ENCODE measurements at regions not wholly inside any gene's neighbourhood (a gene's known extent, or its start where the extent isn't known, plus 50 kb on each side); places are given as distances from the start of the nearest gene placed in this dataset.

GRCh38 chr2:174686430-174686829, 77.8 kb downstream of the CHRNA1 start (continued):
- TF ChIP-seq, protein P1, sequence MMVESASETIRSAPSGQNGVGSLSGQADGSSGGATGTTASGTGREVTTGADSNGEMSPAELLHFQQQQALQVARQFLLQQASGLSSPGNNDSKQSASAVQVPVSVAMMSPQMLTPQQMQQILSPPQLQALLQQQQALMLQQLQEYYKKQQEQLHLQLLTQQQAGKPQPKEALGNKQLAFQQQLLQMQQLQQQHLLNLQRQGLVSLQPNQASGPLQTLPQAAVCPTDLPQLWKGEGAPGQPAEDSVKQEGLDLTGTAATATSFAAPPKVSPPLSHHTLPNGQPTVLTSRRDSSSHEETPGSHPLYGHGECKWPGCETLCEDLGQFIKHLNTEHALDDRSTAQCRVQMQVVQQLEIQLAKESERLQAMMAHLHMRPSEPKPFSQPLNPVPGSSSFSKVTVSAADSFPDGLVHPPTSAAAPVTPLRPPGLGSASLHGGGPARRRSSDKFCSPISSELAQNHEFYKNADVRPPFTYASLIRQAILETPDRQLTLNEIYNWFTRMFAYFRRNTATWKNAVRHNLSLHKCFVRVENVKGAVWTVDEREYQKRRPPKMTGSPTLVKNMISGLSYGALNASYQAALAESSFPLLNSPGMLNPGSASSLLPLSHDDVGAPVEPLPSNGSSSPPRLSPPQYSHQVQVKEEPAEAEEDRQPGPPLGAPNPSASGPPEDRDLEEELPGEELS (CRISPR knock-in tag; IDR thresholded peaks at IDR 0.05) = no peak
- TF ChIP-seq OVOL2 (CRISPR knock-in tag; IDR thresholded peaks at IDR 0.05; ENCODE audit: borderline replicate concordance) (no peak), SP1 (CRISPR knock-in tag; conservative IDR thresholded peaks at IDR 0.05) (no peak), TEAD1 (CRISPR knock-in tag; IDR thresholded peaks at IDR 0.05) (no peak)

DNA sequence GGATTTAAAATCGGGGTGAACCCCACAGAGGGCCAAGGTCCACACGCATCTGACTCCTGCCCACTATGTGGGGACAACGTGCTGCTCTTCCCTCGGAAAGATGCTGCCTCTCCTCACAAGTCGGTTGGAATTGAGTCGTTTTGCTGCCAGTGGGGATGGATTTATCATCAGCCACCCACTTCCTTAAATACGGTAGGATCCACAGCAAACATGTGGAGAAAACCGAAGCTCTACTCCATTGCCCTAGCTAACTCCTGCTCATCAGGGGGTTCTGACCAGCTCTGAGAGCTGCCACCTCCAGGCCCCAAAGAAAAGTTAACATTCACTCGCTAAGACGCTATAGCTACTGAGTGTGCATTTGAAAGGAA, 80.9 kb downstream of the CHRNA1 start:
- POLR2A ChIA-PET = no interaction called here
- CTCF ChIA-PET = interaction anchor here (0.9 to 3.9 kb wide), 8 partner anchors 10 to 221 kb away, joined by 3 to 23 read pairs (median 4); no protein-coding TSS in a partner anchor
- H3K4me1 Mint-ChIP-seq = peaks cover 17% of the 10 kb centered on the region
- peak overlapping the region; percentile 81 for H3K4me3 Mint-ChIP-seq
- DNase-seq (ENCODE audit: low spot score) (no peak), ATAC-seq (peak; percentile 27)
- H3K9me3 Mint-ChIP-seq = no peaks in the 10 kb centered on the region
- H3K27ac Mint-ChIP-seq = no peak overlapping the region
- no peak for TF ChIP-seq ZNF416 (CRISPR knock-in tag; IDR thresholded peaks at IDR 0.05)
- TF ChIP-seq MXD4 (CRISPR knock-in tag; IDR thresholded peaks at IDR 0.05; ENCODE audit: borderline replicate concordance) = no peak
- TF ChIP-seq GTF2I (CRISPR knock-in tag; conservative IDR thresholded peaks at IDR 0.05) = no peak
- TF ChIP-seq, protein P2, sequence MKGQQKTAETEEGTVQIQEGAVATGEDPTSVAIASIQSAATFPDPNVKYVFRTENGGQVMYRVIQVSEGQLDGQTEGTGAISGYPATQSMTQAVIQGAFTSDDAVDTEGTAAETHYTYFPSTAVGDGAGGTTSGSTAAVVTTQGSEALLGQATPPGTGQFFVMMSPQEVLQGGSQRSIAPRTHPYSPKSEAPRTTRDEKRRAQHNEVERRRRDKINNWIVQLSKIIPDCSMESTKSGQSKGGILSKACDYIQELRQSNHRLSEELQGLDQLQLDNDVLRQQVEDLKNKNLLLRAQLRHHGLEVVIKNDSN (CRISPR knock-in tag; IDR thresholded peaks at IDR 0.05) = no peak
- no peak for TF ChIP-seq TEAD1 (CRISPR knock-in tag; IDR thresholded peaks at IDR 0.05)
- TF ChIP-seq ZNF232 (CRISPR knock-in tag; IDR thresholded peaks at IDR 0.05) = no peak
- H3K36me3 Mint-ChIP-seq = no peaks in the 10 kb centered on the region
- H3K27me3 Mint-ChIP-seq (ENCODE audit: low read depth) = peaks cover 60% of the 10 kb centered on the region

DNA sequence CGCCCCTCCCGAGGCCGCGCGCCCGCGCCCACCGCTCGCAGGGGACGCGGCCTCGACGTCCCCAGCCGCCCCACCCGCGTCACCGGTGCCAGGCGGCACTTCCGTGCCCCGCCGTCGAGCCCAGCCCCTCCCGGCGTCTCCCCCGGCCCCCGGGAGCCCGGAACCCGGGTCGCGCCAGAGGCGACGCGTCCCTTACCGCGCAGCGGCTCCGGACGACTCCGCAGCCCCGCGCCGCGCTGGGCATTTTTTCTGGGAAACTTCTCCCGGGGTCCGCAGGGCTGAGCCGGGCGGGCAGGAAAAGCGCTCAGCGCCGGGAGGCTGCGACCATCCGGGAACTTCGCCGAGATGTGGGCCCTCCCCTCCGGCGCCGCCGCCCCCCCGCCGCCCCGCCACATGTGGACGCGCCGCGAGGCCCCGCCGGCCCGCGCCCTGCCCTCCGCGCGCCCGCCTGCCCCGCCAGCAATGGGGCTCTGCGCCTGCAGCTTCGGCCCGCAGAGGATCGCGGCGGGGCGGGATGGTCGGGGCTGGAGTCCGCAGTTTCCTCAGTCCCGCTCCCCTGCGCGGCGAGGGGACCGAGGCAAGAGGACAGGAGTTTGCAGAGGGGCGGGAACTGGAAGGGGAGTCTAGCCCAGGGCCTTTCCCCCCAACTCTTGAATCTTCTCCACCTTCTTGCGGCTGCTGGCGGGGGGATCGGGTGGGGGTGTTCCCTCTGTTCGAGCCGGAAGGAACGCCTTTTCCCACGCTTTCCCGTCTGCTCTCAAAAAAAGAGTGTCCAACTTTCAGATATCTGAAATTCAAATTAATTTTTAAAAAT, 81.5 kb downstream of the CHRNA1 start:
- H3K4me3 Mint-ChIP-seq = peak overlapping the region; percentile 81
- CTCF ChIA-PET = interaction anchor here (0.8 to 3.9 kb wide), 10 partner anchors 15 to 322 kb away, joined by 3 to 23 read pairs (median 4); partner anchors contain the start of gene CHN1
- POLR2A ChIA-PET = no interaction called here

More for the DNA sequence above, 81.5 kb downstream of the CHRNA1 start:
- TF ChIP-seq, protein P2 (CRISPR knock-in tag; IDR thresholded peaks at IDR 0.05) = no peak
- TF ChIP-seq TCF7 (CRISPR knock-in tag; IDR thresholded peaks at IDR 0.05; ENCODE audit: low read depth) (0 out of 2 replicates have a peak, but pooled peaks have one; percentile 21), FOXP1 (CRISPR knock-in tag; IDR thresholded peaks at IDR 0.05; ENCODE audit: borderline replicate concordance) (0 out of 2 replicates have a peak, but pooled peaks have one; percentile 11), TEAD1 (CRISPR knock-in tag; IDR thresholded peaks at IDR 0.05) (peak; percentile 19; the same call in 1 of the 2 replicates), USF2 (CRISPR knock-in tag; IDR thresholded peaks at IDR 0.05) (0 out of 2 replicates have a peak, but pooled peaks have one; percentile 9), SMAD4 (CRISPR knock-in tag; IDR thresholded peaks at IDR 0.05) (no peak), ZNF263 (CRISPR knock-in tag; IDR thresholded peaks at IDR 0.05; ENCODE audit: low read depth) (peak; percentile 35; the same call in 1 of the 2 replicates), ARID4B (CRISPR knock-in tag; IDR thresholded peaks at IDR 0.05; ENCODE audit: borderline replicate concordance) (0 out of 2 replicates have a peak, but pooled peaks have one; percentile 43)
- TF ChIP-seq, protein P3, sequence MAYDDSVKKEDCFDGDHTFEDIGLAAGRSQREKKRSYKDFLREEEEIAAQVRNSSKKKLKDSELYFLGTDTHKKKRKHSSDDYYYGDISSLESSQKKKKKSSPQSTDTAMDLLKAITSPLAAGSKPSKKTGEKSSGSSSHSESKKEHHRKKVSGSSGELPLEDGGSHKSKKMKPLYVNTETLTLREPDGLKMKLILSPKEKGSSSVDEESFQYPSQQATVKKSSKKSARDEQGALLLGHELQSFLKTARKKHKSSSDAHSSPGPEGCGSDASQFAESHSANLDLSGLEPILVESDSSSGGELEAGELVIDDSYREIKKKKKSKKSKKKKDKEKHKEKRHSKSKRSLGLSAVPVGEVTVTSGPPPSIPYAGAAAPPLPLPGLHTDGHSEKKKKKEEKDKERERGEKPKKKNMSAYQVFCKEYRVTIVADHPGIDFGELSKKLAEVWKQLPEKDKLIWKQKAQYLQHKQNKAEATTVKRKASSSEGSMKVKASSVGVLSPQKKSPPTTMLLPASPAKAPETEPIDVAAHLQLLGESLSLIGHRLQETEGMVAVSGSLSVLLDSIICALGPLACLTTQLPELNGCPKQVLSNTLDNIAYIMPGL (CRISPR knock-in tag; IDR thresholded peaks at IDR 0.05) = peak; percentile 4; the same call in 1 of the 2 replicates
- ATAC-seq = peak; percentile 66
- peak; percentile 72 for DNase-seq (ENCODE audit: low spot score)
- Mint-ChIP-seq H3K4me1 (peaks cover 17% of the 10 kb centered on the region), H3K27me3 (ENCODE audit: low read depth) (peaks cover 60% of the 10 kb centered on the region), H3K27ac (no peak overlapping the region), H3K36me3 (no peaks in the 10 kb centered on the region), H3K9me3 (no peaks in the 10 kb centered on the region)

Data from WTC11 (cell line).